Heart left ventricle (tissue), 13 donors: ENCODE measurements at regions not wholly inside any gene's neighbourhood (a gene's known extent, or its start where the extent isn't known, plus 50 kb on each side); places are given as distances from the start of the nearest gene placed in this dataset.

Experiments
- POLR2A ChIP-seq, 2 donors: fragments of 450-650 bp; IDR thresholded peaks; one replicate each; pipeline ENCODE4 v1.6.1; 2017; ENCODE audit warnings: antibody characterized with exemption in 2 of 2, mild to moderate bottlenecking in 2 of 2, moderate library complexity in 2 of 2
- TF ChIP-seq, protein P1 (sequence below), 12 donors: fragments of 200-600 bp; sonication (generic) in 4 of 12; IDR thresholded peaks; one replicate each; pipeline versions ENCODE4 v1.5.0 to v1.8.0; 2018 to 2022; ENCODE audit warnings: antibody characterized with exemption in 12 of 12, mild to moderate bottlenecking in 5 of 12
- donor health status: ischemic (EF 13 %, LVEDD 7.1; RV severe dilation, severe dysfunction).
- donor health status: DM: no; HTN: yes; CAD: no.
- donor health status: DM: no; HTN: no; CAD: no.
- donor health status: ischemic (EF 25% LVEDD 6.9; RV normal size, moderate dysfunction).
- donor health status: ischemic (EF 25% LVEDD 5.7; RV mildly dilated, moderate dysfunction).
- donor health status: ischemic (EF 35%, LVEDD 5.7; RV mildly dilated, moderate dysfunction).
- donor health status: nonischemic (EF 11% LVEDD 7.7; RV severe dilation, severe dysfunction).
- donor health status: DM: yes; HTN: yes; CAD: no.
- donor health status: PGD.
- donor health status: ischemic (EF 29% LVEDD 5.4; RV normal size, mild dysfunction).
- donor health status: nonischemic (EF 23%, LVEDD 6.1; RV moderate dilation, normal function).

DNA sequence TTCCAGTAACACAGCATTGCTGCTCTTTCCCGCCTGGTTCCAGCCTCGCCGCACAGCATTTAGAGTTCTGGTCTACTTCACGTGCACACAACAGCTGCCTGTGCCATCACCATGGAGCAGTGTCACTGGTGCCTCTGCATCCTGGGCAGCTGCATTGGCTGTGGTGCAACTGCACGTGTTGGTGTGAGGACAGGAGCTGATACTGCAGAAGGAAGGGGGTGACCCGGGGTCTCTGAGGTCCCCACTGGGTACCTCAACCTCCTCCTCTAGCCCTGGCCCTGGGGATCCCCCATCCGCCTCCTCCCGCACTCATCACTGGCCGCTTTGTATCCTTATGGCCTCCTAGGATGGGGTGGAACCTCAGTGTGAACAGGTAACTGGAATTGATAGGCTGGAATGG is 112.5 kb downstream of the SOX1 start:
- TF ChIP-seq, protein P1, sequence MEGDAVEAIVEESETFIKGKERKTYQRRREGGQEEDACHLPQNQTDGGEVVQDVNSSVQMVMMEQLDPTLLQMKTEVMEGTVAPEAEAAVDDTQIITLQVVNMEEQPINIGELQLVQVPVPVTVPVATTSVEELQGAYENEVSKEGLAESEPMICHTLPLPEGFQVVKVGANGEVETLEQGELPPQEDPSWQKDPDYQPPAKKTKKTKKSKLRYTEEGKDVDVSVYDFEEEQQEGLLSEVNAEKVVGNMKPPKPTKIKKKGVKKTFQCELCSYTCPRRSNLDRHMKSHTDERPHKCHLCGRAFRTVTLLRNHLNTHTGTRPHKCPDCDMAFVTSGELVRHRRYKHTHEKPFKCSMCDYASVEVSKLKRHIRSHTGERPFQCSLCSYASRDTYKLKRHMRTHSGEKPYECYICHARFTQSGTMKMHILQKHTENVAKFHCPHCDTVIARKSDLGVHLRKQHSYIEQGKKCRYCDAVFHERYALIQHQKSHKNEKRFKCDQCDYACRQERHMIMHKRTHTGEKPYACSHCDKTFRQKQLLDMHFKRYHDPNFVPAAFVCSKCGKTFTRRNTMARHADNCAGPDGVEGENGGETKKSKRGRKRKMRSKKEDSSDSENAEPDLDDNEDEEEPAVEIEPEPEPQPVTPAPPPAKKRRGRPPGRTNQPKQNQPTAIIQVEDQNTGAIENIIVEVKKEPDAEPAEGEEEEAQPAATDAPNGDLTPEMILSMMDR (IDR thresholded peaks at IDR 0.05) = no peak
- no peak for TF ChIP-seq POLR2A (IDR thresholded peaks at IDR 0.05)
